Activated CD4-positive, alpha-beta T cell treated with anti-CD3 and anti-CD28 coated beads, Interleukin-10, Interleukin-2, amounts not matched to agents 100 ng/mL and 50 ng/mL, durations not matched to agents 16 hours and 8 hours (primary cell): ENCODE measurements at regions not wholly inside any gene's neighbourhood (a gene's known extent, or its start where the extent isn't known, plus 50 kb on each side); places are given as distances from the start of the nearest gene placed in this dataset.

ENCODE experiments used
- DNase-seq: peaks from one replicate; pipeline ENCODE4 v3.0.0-alpha.2; 2020

- DNase-seq = no peak
These were observed 188.5 kb downstream of the URI1 start for GRCh38 chr19:30130356-30131122.

GRCh38 chr19:30131246-30131645, 189.2 kb downstream of the URI1 start:
- no peak for DNase-seq

DNA sequence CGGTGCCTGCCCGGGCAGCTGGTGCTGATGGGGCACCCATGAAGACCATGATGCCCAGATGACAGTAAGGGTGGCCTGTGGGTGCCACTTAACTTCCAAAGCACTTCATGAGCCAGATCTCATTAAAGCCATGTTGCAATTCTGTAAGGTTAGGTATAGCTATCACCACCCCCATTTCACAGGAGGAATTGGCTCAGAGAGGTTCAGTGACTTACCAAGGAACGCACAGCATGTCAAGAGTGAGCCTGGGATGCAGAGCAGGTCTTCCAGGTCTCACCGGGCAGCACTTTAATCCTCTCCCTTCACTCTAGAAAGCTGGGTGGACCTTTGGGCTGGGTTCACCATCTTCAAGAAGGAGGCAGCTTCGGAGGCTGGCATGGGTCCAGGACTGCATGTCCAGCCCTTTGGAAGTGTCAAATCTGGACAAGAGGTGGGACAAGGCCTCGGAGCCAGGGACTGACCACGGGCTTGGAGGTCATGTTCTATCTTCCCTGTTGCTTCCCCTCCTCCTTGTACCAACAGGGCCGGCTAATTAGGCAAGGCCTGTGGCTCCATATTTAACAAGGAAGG, 189.8 kb downstream of the URI1 start:
- no peak for DNase-seq

GRCh38 chr19:30132343-30133075, 190.5 kb downstream of the URI1 start:
- DNase-seq = no peak

DNA sequence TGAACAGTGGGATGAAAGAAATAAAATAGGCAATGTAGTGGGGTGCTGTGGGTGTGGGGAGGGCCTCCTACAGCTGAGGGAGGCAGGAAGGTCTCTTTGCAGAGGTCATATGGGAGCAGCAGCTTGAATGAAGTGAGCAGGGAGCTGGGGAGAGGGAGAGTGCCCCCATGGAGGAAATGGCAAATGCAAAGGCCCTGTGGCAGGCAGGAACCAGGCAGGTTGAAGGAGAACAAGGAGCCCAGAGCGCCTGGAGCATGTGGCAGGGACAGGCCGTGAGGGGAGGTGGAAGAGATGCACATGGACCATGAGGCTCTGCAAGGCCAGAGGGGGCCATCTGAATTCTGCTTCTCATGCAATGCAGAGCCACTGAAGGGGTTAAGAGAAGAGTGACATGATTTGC, 191.8 kb downstream of the URI1 start:
- DNase-seq = no peak

- no peak for DNase-seq
These were observed 193.2 kb downstream of the URI1 start for GRCh38 chr19:30135093-30135757.

GRCh38 chr19:30135797-30136196, 193.8 kb downstream of the URI1 start:
- DNase-seq = no peak

GRCh38 chr19:30136611-30137195, 194.7 kb downstream of the URI1 start:
- DNase-seq = no peak

DNA sequence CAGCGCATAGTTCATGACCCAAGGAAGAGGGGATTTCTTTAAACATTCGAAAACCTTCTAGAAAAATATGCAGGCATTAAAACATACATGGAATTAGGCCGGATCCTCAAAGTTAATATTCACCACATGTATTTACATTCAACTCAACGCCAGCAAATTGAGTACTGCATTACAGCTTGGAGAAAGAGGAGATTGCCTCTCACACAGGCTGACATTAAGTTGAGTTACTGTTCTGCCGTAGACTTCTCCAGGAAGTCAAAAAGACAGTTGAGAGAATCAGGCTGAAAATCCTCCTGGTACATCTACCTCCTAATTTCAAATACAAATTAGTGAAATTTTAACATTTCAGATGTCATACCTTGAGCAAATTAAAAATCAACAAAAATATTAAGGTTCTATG, 195.7 kb downstream of the URI1 start:
- no peak for DNase-seq

DNA sequence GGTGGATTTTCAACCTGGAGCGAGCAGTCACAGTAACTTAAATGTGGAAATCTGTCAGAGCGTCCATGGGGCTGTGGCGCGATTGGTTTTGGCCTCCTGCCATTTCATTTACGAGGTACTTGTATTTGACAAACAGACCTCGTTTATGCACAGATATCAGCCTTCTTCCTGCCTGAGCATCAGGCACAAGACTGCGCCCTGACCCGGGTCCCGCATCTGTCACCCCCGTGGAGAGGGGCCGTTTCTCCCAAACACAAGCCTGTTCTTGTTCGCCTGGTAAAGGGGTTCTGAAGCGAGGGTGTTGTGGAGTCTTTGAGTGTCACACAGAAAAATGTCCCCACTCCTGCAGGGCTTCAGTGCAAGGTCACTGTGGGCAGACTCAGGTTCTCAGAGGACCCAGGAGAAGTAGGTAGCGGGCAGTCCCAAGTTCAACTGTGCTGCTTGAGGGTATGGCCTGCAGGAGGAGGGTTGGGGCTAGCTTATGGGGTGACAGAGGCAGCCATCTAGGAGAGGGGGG, 202.3 kb downstream of the URI1 start:
- DNase-seq = no peak

DNA sequence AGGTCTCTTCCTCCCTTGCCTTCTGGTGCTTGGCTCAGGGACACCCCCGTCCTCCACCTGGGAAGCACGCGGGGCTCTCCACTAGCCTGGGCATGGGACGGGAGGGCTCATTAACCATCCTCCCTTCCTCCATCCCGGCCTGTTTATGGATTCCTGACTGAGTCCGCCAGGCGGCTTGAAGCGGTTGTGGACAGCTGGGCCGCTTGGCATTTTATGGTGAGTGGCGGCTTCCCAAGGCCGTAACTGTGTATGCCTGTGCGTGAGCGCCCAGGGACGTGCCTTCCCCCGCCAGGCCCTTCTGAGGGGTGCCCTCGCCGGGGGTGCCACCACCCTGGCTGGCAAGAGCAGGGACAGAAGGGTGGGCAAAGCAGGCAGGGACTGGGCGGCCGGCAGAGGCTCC, 202.8 kb downstream of the URI1 start:
- DNase-seq = no peak

DNA sequence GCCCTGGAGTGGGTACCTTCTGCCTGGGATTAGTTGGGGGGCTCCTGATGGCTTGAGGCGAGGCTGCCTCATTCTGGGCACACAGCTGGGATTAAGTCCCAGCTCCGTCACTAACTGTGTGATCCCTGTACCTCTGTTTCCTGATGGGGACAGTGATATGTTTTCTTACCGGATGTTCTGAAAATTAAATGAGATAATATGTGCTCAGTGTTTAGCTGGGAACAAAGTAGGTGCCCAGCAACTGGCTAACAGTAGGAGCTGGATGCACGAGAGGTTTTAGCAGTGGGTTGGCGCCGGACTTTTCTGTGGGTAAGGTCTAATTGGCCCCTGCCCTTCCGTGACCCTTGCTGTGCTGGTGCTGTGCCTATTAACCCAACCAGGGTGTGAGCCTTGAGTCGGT, 203.4 kb downstream of the URI1 start:
- no peak for DNase-seq

GRCh38 chr19:30146346-30146745, 204.3 kb downstream of the URI1 start:
- no peak for DNase-seq

GRCh38 chr19:30148039-30148790, 206.2 kb downstream of the URI1 start:
- no peak for DNase-seq

DNA sequence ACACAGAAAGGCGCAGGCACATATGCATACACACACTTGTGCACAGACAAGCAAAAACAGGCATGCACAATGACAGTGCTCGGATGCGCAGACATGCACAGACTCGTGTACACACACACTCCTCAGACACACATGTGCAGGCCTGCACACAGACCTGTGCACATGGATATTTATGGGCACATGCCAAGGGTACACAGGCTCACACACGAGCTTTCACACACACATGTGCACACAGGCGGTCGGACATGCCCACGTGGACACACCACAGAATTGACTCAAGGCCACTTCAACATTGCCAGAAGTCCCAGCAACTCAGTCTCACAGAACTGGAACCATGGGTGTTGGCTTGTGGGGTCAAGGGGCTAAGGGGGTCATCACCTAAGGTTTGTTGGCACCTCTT, 206.8 kb downstream of the URI1 start:
- no peak for DNase-seq

DNA sequence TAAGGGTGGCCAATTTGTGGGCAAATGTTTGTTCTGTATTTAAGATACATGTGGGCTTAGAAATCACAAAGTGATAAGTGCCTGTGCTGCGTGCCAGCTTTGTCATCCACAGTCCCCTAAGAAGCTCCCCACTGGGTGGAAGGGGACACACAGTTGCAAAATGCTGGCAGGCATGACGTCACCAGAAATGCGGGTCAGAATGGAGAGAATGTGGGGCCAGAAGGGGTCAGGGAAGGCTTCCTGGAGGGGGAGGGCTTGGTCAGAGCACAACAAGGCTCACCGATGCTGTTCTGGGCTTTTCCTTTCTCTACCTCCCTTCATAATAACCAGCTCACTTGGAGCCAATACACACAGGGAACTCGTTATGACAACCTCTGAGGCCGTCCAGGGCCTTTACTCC, 207.3 kb downstream of the URI1 start:
- no peak for DNase-seq

DNA sequence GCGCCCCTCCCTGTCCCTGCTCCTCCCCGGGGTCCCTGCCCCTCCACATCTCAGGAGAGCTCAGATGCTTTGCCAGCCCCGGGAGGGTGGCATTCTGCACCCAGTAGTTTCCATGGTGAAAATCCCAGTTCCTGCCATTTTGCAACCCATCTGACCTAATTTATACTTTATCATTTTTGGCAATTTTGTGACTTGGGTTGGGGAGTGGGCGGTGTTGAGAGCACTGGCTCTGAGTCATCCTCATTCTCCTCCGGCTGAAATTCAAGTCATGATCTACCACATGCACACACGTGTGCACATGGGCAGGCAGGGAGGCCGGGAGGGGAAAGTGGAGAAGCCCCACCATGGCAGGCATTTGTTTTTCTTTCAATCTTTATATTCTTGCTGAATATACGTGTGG, 208.6 kb downstream of the URI1 start:
- no peak for DNase-seq

DNA sequence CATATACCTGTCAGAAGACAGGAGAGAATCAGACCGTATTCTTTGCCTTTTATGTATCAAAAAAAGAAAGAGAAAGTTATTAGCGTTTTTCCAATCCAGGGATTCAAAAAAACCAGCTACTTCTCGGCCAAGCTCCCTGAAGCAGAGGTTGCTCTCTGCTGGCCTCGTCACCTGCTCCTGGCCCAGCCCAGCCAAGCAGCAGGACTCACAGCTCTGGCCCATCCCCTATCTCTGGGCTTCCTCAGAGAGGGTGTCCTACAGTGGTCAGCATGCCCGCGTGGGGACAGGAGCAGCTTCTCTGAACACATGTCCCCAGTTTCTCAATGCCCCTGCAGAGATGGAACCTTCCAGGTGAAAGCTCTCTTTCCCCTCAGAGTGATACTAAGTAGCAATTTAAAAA, 209.0 kb downstream of the URI1 start:
- no peak for DNase-seq

- no peak for DNase-seq
These were observed 210.7 kb downstream of the URI1 start for GRCh38 chr19:30152510-30153291.

- DNase-seq = no peak
These were observed 211.5 kb downstream of the URI1 start for GRCh38 chr19:30153326-30154210.
